ENCODE measurements at regions not wholly inside any gene's neighbourhood (a gene's known extent, or its start where the extent isn't known, plus 50 kb on each side); places are given as distances from the start of the nearest gene placed in this dataset.
A peak's percentile ranks its signal among the peaks of the same experiment; 100 is the strongest.
"Not testable (repeated sequence)": the region's sequence is repeated elsewhere in the genome, so short reads cannot be mapped to it uniquely, and the experiment has no call there.

DNA sequence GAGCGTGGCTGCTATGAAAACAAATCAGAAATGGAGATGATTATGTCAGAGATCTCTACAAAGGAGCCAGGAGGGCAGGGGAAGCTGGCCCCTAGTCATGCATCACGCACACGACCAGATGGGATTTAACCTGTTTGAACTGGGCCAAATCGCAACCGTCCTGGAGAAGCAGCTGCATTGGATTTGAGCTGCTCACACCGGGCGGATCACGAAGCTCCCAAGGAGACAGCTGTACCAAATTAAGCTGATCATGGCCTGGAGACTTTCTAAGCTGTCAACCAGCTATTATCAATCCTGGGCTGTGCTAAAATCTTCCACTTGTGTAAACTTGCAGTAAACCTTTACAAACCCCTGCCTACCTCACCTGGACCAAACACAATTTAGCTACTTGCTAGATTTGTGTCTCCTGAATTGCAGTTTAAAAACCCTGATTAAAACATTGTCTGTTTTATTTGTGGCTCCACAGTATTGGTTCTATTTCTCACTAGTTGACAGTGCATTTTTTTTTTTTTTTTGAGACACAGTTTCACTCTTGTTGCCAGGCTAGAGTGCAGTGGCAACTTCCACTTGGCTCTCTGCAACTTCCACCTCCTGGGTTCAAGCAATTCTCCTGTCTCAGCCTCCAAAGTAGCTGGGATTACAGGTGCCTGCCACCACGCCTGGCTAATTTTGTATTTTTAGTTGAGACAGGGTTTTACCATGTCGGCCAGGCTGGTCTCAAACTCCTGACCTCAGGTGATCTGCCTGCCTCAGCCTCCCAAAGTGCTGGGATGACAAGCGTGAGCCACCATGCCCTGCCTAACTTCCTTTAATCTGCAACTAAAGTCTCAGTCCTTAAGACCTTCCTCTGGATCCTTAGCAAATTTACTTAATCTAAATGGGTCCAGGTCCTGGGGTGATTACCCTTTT, 98.3 kb upstream of the GRIN2A start:
- no peak for DNase-seq (ENCODE audit: low spot score in 2 of 2)
- no peak overlapping the region for H3K27ac ChIP-seq
- H3K4me1 ChIP-seq = no peaks in the 10 kb centered on the region
- peaks cover 0 to 16% (median 0%) of the 10 kb centered on the region in 4 donors for H3K9me3 ChIP-seq
- WGBS, 2 donors = 56 to 59% methylated on average over 11 of the region's 11 CpGs
- no peaks in the 10 kb centered on the region for H3K36me3 ChIP-seq
- no peaks in the 10 kb centered on the region for H3K27me3 ChIP-seq
- TF ChIP-seq, protein P1, sequence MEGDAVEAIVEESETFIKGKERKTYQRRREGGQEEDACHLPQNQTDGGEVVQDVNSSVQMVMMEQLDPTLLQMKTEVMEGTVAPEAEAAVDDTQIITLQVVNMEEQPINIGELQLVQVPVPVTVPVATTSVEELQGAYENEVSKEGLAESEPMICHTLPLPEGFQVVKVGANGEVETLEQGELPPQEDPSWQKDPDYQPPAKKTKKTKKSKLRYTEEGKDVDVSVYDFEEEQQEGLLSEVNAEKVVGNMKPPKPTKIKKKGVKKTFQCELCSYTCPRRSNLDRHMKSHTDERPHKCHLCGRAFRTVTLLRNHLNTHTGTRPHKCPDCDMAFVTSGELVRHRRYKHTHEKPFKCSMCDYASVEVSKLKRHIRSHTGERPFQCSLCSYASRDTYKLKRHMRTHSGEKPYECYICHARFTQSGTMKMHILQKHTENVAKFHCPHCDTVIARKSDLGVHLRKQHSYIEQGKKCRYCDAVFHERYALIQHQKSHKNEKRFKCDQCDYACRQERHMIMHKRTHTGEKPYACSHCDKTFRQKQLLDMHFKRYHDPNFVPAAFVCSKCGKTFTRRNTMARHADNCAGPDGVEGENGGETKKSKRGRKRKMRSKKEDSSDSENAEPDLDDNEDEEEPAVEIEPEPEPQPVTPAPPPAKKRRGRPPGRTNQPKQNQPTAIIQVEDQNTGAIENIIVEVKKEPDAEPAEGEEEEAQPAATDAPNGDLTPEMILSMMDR (IDR thresholded peaks at IDR 0.05) = no peak
- TF ChIP-seq EP300 (IDR thresholded peaks at IDR 0.05) (no peak), POLR2A (IDR thresholded peaks at IDR 0.05) (no peak)
- no peak overlapping the region for H3K4me3 ChIP-seq

DNA sequence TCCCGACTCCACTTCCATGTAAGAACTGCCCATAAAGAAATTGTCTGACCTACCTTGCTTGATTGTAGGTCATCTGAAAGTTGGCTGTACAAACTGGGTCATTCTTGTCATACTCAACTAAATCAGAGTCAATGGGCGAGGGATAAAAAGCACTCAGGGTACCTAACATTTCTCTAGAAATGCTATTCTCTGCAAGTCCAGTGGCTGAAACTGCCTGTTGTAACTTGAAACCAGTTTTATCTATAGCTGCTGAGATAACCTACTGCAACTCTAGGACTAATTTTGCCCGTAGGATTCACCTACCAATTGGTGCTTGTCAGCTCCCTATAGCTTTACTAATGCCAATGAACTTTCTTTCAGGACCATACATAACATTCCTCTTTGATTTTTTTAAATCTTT, 100.1 kb upstream of the GRIN2A start:
- Histone ChIP-seq H3K36me3 (no peaks in the 10 kb centered on the region), H3K27me3 (no peaks in the 10 kb centered on the region), H3K4me1 (no peaks in the 10 kb centered on the region), H3K27ac (no peak overlapping the region), H3K9me3 (peaks cover 0 to 14% (median 0%) of the 10 kb centered on the region in 4 donors), H3K4me3 (no peak overlapping the region)
- no peak for TF ChIP-seq EP300 (IDR thresholded peaks at IDR 0.05)
- TF ChIP-seq POLR2A (IDR thresholded peaks at IDR 0.05) = no peak
- 56% methylated on average over 3 of the region's 3 CpGs for WGBS, 2 donors
- DNase-seq (ENCODE audit: low spot score in 2 of 2) = no peak

DNA sequence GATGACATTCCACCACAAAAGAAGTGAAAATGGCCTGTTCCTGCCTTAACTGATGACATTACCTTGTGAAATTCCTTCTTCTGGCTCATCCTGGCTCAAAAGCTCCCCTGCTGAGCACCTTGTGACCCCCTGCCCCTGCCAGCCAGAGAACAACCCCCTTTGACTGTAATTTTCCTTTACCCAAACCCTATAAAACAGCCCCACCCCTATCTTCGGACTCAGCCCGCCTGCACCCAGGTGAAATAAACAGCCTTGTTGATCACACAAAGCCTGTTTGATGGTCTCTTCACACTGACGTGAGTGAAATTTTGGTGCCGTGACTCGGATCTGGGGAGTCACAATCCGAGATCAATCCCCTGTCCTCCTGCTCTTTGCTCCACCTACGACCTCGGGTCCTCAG, 101.0 kb upstream of the GRIN2A start:
- not testable (repeated sequence) for DNase-seq (ENCODE audit: low spot score in 2 of 2); H3K27me3 ChIP-seq; H3K36me3 ChIP-seq; H3K4me1 ChIP-seq; H3K4me3 ChIP-seq; H3K9me3 ChIP-seq; H3K27ac ChIP-seq
- 67 to 73% methylated on average over 8 of the region's 8 CpGs for WGBS, 2 donors

GRCh38 chr16:10290467-10291105, 95.3 kb upstream of the ATF7IP2 start:
- H3K27ac ChIP-seq; H3K4me1 ChIP-seq; H3K4me3 ChIP-seq; DNase-seq (ENCODE audit: low spot score in 2 of 2); H3K36me3 ChIP-seq; H3K27me3 ChIP-seq: not testable (repeated sequence)
- WGBS, 2 donors = 90 to 98% methylated on average over 2 of the region's 2 CpGs
- peaks cover 0 to 28% (median 0%) of the 10 kb centered on the region in 4 donors for H3K9me3 ChIP-seq

DNA sequence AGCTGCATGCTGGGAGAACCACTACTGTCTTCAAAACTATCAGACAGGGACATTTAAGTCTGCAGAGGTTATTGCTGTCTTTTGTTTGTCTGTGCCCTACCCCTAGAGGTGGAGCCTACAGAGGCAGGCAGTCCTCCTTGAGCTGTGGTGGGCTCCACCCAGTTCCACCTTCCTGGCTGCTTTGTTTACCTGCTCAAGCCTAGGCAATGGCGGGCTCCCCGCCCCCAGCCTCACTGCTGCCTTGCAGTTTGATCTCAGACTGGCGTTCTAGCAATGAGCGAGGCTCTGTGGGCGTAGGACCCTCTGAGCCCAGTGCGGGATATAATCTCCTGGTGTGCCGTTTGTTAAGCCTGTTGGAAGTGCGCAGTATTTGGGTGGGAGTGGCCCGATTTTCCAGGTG, 93.7 kb upstream of the ATF7IP2 start:
- 87 to 94% methylated on average over 8 of the region's 9 CpGs for WGBS, 2 donors

GRCh38 chr16:10292976-10293375, 92.9 kb upstream of the ATF7IP2 start:
- peaks cover 0 to 28% (median 0%) of the 10 kb centered on the region in 4 donors for H3K9me3 ChIP-seq
- H3K36me3 ChIP-seq; DNase-seq (ENCODE audit: low spot score in 2 of 2); H3K4me1 ChIP-seq; H3K4me3 ChIP-seq; H3K27me3 ChIP-seq; H3K27ac ChIP-seq: not testable (repeated sequence)
- 86 to 89% methylated on average over 5 of the region's 5 CpGs for WGBS, 2 donors

More for the DNA sequence above, 93.7 kb upstream of the ATF7IP2 start:
- not testable (repeated sequence) for H3K27me3 ChIP-seq; DNase-seq (ENCODE audit: low spot score in 2 of 2); H3K4me1 ChIP-seq; H3K4me3 ChIP-seq; H3K27ac ChIP-seq; H3K36me3 ChIP-seq
- H3K9me3 ChIP-seq = peaks cover 0 to 28% (median 0%) of the 10 kb centered on the region in 4 donors

GRCh38 chr16:10294153-10294552, 91.7 kb upstream of the ATF7IP2 start:
- WGBS, 2 donors = 83 to 87% methylated on average over 3 of the region's 3 CpGs
- H3K27ac ChIP-seq; H3K27me3 ChIP-seq; H3K4me1 ChIP-seq; H3K36me3 ChIP-seq; DNase-seq (ENCODE audit: low spot score in 2 of 2); H3K4me3 ChIP-seq: not testable (repeated sequence)
- H3K9me3 ChIP-seq = peaks cover 0 to 28% (median 0%) of the 10 kb centered on the region in 4 donors

GRCh38 chr16:10296956-10297340, 88.9 kb upstream of the ATF7IP2 start:
- 91 to 92% methylated on average over 7 of the region's 7 CpGs for WGBS, 2 donors
- TF ChIP-seq EP300 (IDR thresholded peaks at IDR 0.05) = no peak
- TF ChIP-seq, protein P1 (IDR thresholded peaks at IDR 0.05) = no peak
- no peak for DNase-seq (ENCODE audit: low spot score in 2 of 2)
- Histone ChIP-seq H3K9me3 (peaks cover 0 to 15% (median 0%) of the 10 kb centered on the region in 4 donors), H3K27me3 (no peaks in the 10 kb centered on the region), H3K4me1 (no peaks in the 10 kb centered on the region), H3K4me3 (no peak overlapping the region), H3K36me3 (no peaks in the 10 kb centered on the region), H3K27ac (peak overlapping the region in 2 of 4 donors; percentile 7 to 70)

Measured in tibial nerve (tissue), 4 donors.